SKM-1 (cell line): ENCODE measurements at regions not wholly inside any gene's neighbourhood (a gene's known extent, or its start where the extent isn't known, plus 50 kb on each side); places are given as distances from the start of the nearest gene placed in this dataset.
A peak's percentile ranks its signal among the peaks of the same experiment; 100 is the strongest.

Experiments
- DNase-seq: peaks from one replicate; lab custom pipeline; 2025; ENCODE audit not compliant: unreplicated experiment; lab: John Stamatoyannopoulos, UW

DNA sequence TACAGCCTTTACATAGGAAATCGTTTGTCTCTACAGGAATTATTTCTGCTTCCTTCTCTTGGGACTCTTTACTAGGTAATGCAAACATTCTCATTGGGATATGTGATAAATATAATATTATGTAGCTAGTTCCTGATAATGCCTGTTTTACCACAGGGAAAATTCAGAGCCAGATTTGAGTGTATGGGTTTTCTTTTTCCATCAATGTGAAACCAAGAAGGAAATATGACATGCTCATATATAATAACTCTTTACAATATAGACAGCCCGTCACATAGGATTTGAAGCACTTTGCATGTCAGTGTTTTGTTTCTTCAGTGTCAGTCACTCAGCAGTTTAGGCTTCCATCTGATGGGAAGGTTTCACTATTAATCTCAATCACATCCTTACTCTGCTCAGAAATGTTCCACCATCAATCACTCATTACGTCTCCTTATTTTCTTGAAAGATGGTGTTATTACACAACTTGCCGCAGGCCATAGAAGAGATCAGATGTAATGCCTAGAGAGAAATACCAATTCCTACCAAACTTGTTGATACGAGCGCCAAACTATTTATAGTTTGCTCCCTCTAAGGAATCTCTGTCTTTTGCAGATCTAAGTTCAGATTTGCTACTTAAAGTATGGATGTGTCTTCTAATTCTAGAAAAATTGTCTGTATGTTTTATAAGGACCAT lies 314.8 kb downstream of the DIPK2A start:
- no peak for DNase-seq

DNA sequence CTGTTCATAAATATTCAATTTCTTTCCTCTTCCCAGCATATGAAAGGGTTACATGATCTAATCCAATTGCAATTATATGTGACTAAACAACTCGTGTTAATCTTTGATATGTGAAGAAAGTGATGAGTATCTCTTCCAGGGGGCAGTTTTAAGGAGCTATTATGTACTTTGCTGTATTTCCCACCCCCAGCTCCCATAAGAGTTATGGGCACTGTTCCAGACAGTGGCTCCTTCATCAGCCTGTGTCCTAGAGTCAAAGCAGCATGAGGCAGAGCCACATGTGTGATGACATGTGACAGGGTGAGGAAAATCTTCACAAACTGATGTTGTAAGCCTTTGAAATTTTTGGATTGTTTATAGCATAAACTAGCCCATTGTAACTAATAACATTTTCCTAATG lies 315.4 kb downstream of the DIPK2A start:
- no peak for DNase-seq

DNA sequence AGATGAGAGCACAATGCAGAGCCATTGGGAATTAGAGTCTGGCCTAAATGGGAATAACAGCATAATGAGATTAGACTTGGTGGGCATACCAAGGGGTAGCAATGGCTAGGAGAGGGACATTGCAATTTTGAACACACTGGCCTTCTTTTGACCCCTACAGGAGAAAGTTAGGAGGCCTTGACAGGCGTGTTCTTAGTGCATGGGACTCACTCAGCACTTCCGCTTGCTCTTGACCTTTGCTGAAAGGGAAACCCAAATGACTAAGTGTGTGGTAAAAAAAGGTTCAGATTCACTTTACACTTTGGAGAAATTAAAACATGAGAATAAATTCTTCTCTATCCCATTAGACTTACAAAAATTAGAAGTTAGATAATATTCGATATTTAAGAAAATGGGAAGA lies 317.4 kb downstream of the DIPK2A start:
- DNase-seq: no peak

DNA sequence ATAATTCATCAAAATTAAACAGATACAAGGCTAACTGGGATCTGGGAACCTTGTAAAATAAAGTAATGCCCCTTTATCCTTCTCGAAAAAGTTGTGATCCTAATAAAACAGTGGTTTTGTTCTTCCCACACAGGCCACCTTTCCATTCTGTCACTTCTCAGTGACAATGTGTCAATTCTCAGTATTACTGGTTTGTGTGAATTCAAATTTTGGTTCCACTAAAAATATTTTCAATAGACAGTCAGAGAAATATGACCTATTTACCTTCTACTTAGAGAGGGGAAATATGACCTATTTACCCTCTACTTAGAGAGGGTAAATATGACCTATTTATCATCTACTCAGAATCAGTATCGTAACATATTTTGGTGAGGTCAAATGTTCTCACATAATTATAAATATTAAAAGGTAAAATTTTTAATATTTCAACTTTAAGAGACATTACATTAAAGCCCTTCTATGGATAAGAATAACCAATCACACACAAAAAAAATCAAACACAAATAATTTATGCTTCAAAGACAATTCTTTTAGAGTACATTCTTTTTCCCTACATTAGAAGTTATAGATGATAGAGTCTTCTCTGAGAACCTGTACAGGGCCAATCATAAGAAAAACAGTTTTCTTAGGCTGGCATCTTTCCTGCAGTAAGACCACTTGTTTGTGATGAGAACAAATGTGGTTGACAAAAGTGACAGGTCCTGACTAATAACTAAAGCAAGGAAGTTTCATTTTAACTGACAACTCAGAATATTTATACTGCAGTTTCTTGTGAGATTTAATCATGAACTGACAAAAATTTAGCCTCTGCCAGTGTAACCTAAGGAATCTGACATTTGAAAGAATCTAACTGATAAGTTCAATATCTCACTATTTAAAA lies 323.3 kb downstream of the DIPK2A start:
- DNase-seq: no peak

DNA sequence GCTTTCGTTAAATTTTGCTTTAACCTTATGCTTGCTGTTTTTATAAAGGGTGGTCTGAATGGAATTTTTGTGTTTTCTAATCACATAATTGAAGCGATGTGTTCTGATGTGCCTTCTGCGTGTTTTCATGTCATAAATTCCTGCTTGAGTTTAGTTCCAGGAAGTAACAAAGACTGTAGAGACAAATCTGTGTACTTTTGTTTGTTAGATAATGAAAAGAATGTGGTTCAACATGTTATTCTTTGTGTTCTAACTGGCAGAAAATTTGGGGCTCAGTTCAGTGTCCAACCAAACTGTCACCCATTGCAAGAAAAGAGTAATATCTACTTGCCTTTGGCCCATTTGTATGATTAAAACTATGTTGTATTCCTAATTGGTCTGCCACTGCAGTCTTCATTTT lies 324.0 kb downstream of the DIPK2A start:
- no peak for DNase-seq

DNA sequence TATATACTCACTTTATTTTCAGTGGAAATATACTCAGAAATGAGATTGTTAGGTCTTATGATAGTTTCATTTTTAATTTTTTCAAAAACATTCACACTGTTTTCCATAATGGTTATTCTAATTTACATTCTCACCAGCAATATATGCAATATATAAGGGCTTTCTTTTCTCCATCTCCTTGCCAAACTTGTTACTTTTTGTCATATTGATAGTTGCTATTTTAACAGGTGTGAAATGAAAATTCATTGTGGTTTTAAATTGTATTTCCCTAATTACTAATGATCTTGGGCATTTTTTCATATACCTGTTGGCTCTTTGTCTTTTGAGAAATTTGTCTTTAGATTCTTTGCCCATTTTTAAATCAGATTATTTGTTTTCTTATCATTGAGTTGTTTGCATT lies 325.2 kb downstream of the DIPK2A start:
- no peak for DNase-seq

DNA sequence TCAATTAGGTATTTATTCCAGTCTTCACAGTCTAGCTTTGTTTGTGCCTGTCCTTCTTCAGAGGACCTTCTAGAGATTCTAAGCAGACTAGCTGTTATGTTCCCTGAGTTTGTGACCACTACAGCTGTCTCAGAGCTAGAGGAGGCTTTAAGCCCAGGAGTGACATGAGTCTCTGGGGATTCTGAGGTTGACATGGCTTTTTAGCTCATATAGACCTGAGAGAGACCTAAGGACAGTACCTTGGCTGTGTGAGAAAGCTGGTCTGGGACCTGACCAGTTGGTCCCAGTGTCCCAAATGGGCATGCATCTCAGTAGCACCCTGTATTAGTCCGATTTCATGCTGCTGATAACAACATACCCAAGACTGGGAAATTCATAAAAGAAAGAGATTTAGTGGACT lies 330.2 kb downstream of the DIPK2A start:
- DNase-seq: no peak

DNA sequence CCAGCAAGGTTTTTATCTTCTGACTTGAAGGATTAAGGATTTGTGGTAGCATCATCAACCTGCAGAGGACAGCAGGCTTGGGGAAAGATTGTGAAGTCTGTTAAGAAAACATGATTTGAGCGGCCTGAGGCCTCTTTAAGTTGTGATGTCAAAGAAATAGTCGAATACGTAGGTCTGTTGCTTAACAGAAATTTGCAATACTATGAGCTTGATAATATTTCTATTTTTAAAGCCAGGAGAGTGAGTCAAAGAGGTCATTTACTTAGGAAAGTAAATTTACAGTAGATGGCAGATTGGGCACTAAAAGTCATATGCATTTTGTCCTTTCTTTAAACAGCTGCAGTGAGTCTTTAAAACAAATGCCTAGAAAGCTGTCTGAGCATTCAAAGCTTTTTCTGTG lies 336.3 kb downstream of the DIPK2A start:
- DNase-seq: no peak

DNA sequence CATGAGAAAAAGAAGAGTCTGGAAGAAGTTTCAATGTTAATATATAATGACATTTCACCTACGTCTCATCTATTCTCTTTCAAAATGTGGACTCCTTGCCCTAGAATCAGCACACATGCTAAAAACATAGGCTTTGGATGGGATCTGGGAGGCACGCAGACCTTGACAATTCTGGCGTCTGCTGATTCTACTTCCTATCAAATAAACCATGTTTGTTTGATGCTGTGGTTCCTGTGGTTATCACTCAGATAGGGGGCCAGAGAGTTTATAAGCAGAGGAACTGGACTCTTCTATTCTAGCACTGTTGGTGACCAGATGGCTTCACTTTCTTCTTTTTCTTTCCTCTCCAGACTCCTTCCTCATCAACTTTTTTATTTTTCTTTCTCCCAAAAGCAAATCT lies 336.8 kb downstream of the DIPK2A start:
- no peak for DNase-seq

DNA sequence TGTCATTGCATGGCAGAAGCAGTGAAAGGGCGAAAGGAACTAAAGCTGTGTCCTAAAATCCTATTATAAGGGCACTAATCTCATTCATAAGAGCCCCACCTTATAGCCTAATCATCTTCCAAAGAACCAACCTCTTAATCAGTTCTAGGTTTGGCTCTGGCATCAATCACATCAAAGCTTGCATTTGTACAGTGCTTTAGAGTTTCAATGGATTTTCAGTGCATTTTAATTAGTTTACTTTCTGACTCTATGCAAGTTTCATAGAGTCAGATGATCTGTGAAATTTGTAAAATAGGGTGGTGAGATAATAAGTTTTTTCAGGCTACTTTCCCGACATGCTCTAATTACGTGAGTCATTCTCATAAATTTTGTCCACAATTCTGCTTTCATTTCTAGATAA lies 341.1 kb downstream of the DIPK2A start:
- DNase-seq: no peak

DNA sequence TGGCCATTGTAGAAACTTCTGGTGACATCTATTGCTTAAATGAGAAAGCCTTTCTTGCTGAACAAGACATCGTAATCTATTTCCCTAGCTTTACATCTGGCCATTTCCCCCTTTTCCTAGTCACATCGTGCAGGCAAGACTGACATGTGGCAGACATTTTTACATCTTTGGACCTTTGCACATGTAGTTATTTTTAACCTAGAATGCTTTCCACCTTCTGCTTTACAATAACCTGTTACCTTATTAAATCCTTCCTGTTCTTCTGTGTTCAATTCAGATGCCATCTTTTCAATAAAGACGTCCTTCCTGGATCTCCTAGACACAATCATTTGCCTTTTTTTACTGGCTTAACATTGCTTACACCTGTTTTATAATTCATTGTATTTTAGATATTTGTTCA lies 343.3 kb downstream of the DIPK2A start:
- DNase-seq: no peak

DNA sequence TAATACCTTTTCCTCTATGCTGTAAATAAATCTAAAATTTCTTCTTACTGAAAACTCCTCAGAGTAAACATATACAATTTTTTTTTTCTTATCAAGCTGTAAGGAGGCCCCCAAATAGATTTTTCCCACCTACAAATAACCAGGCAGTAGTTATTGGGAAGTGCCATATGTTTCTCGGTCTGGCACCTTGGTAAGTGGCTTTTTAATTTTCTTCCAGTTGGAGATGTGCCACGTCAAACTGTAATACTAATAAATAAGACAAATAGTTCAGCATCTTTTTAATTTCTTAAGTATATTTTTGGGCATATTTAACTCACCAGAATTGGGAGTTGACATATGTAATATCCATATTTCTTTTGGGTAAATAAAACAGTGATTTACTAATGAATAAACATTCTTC lies 346.3 kb downstream of the DIPK2A start:
- no peak for DNase-seq

DNA sequence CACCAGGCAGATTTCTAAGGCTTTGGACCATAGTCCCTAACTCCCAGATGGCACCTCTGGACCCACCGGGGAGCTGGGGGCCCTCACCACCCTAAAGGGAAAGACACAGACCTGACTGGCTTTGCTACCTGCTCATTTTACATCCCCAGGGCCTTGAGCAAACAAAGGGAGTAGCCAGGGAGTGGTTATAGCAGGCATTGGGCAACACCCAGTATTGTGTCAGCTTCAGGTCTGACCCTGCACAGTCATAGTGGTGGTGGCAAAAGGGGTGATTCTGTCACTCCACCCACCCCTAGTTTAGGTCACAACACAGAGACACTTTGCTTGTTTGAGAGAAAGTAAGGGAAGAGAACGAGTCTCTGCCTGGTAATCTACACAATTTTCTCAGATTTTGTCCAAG lies 352.5 kb downstream of the DIPK2A start:
- DNase-seq: peak; percentile 38

DNA sequence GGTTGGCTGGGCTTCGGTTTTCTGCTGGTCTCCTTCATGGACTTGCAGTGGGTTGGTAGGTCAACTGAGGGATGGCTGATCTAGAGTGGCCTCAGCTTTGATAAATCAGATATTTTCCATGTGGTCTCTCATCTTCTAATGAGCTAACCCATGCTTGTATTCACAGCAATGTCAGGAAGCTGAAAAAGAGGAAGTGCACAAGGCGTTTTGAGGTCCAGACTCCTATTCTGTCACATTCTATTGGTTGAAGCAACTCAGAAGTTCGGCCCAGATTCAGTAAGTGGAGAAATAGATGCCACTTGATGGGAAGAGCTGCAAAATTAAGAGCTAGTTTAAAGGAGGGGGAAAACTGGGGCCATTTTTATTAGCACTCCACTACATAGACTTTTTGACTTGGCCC lies 361.2 kb downstream of the DIPK2A start:
- DNase-seq: no peak

DNA sequence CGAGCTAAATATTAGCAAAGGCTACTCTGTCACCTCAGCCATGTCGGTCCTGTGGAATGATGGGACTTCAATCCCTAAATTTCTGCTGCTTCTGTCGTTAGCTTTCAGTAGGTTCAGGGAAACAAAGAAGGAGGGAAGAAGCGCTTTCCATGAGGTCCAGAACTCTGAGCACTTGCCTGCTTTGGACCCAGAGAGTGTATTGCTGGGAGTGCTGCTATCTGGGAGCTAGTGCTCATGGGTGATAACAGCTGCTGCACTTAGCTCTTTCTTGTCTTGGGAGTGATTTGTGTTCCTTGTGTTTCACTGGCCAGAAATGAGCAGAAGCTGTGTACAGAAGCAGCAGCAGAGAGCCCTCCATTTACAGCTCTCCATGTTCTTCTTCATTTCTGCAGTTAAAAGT lies 369.8 kb downstream of the DIPK2A start:
- DNase-seq: no peak

DNA sequence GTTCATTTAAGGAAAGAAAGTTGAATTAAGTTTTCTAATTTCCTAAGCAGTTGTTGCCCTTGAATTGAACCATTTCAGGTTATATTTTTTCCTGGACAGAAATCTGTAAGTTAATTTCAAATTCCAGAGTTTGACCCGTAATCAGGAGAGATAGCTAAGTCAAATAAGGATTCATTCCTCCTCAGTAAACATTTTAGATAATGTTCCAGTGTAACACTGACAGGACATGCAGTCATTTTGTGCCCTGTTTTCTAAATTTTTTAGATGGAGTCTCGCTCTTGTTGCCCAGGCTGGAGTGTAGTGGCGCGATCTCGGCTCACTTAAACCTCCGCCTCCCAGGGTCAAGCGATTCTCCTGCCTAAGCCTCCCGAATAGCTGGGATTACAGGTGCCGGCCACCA lies 371.7 kb downstream of the DIPK2A start:
- DNase-seq: no peak

DNA sequence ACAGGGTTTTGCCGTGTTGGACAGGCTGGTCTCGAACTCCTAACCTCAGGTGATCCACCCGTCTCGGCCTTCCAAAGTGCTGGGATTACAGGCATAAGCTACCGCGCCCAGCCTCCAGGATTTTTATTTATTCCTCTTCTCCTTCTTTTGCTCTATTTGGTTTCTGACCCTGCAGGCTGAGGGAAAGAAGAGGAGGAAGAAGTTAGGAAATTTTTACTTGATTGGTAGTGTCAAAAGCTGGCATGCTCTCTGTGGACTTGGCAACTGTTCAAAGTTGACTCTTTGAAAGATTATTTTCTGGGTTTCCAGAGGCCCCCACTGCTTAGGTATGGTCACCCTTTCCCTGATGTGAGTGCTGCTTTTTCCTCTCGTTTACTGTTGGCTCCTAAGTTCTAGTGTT lies 372.2 kb downstream of the DIPK2A start:
- no peak for DNase-seq

DNA sequence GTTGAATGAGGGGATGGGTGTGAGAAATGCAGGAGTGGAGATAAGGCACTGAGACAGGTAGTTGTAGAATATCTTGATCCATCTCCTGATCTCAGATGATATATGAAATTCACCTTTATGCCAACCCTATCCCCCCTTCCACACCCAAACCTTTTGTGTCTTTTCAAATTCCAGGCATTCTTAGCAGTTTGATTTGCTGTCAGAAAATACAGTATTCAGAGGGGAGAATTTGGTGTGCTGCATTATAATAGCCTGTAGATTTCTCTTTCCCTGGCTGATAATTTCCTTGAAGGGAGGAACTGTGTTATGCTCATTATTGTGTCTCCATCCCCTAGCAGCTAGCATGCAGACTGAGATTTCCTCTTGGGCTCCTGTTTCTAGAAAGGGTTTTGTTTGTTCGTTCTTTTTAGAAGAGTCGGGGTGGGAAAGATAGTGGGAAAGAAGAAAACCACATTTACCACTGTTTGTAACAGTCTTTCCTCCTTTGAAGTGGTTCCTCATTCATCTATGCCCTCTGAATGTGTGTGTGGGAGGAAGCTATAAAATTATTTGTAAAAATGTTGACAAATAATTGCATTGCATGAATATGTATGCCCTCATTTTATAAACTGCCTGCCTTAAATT lies 373.4 kb downstream of the DIPK2A start:
- DNase-seq: no peak

DNA sequence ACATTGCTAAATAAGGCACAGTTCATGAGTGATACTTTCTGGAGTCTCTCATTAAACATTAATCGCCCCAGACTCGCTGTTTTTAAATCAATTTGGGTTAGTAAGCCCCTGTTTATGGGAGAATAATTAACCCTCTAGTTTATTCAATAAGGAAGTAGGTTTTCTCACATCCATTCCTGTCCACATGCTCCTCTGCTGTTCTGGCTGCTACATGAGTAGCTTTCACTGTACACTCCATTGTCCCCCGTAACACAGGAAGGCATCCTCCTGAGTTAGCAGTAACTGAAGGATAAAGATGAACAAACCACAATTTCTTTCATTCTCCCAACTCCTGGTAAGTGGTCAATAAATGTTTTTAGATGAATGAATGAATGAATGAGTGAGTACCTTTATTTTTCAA lies 378.5 kb downstream of the DIPK2A start:
- DNase-seq: no peak

DNA sequence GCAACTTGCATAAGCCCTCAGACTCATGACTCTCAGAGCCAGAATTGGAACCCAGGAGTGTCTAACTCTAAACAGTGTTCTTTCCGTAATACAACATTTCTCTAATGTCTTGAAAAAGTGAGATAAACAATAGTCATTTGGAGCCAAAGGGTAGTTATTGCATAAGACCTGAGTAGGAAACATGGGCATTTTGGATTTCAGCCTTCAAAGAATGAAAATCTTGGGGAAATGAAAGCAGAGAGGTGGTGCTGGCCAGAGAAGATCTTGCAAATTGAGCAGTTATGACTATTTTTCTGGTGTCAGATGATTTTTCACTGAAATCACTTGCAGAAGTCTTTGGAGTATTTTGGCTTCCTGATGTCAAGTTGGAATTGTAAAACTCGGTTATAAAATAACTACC lies 379.4 kb downstream of the DIPK2A start:
- no peak for DNase-seq

DNA sequence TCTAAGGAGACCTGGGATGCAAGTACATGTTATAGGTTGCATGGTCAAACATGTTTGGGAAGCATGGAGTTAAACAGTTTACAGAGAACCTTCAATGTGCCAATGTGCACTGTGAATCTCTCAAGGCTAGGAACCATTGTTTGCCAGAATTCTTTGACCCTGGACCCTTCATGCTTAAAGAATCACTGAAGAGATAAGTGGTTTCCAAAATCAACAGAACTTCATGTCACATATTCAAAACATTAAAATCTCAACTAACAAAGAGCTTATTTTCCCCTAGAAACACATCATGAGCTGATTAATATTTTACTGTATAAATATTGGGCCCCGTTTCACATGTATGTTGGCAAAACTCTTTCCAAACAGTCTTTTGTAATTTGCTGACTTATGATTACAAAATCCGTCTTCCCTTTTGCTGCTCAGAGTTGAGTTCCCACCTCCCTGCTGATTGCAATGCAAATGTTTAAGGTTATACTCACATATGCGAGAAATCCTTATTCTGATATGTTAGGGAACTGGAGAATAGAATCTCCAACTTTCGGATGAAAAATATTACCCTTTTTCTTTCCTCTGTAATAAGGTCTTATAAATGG lies 380.2 kb downstream of the DIPK2A start:
- DNase-seq: no peak

DNA sequence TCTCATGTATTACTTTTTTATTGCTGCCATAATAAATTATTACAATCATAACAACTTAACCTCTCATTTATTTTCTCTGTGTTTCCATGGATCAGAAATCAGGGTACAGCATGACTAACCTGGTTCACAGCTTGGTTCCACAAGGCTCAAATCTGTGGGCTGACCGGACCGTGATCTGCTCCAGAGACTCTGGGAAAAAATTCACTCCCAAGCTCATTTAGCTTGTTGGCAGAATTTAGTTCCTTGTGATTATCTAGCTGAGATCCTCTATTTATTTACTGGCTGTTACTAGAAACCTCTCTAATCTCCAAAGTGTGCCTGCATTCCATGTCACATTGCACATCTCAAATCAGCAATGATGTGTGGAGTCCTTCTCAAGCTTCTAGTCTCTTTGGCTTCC lies 386.6 kb downstream of the DIPK2A start:
- no peak for DNase-seq
